ENCODE measurements at regions not wholly inside any gene's neighbourhood (a gene's known extent, or its start where the extent isn't known, plus 50 kb on each side); places are given as distances from the start of the nearest gene placed in this dataset.

GRCh38 chr2:125983364-125983763 is 672.6 kb upstream of the GYPC start:
- no peak for TF ChIP-seq CTCF (IDR thresholded peaks at IDR 0.05)
- no peak for TF ChIP-seq EZH2 (IDR thresholded peaks at IDR 0.05; ENCODE audit: borderline replicate concordance, insufficient read depth, low read depth, low read length, poor library complexity, severe bottlenecking)
